Caki2 (cell line): ENCODE measurements at regions not wholly inside any gene's neighbourhood (a gene's known extent, or its start where the extent isn't known, plus 50 kb on each side); places are given as distances from the start of the nearest gene placed in this dataset.
A peak's percentile ranks its signal among the peaks of the same experiment; 100 is the strongest.
"Not testable (repeated sequence)": the region's sequence is repeated elsewhere in the genome, so short reads cannot be mapped to it uniquely, and the experiment has no call there.

ENCODE experiments used
- DNase-seq: peaks from one replicate; pipeline ENCODE4 v3.0.0-alpha.2; 2015; ENCODE audit warnings: low read depth
- in situ Hi-C: cut with HindIII; loops from 2 replicates; pipeline ENCODE4 v1.10.0; 2016; ENCODE audit warnings: low sequenced_read_pairs, low pct_unique_long_range_greater_than_20kb, mixed read lengths

DNA sequence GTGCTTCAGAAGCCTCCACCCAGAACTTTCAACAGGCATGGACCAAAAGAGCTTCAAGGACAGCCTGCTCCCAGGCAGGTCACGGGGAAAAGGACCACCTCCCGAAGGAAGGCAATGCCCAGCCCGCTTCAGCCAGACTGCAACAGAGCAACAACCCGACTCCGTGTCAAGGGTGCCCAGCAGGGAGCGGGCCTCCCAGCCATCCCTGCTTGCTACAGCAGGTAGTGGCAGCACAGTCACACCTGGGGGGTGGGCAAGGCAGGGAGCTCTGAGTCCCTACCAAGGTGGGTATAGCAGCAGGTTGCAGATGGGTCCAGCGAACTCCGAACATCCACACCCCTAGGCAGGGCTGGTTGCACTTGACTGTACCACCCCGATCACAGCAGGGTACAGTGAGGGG lies 467.8 kb upstream of the PFKP start:
- in situ Hi-C loops, result no loop called here
- DNase-seq, result no peak

DNA sequence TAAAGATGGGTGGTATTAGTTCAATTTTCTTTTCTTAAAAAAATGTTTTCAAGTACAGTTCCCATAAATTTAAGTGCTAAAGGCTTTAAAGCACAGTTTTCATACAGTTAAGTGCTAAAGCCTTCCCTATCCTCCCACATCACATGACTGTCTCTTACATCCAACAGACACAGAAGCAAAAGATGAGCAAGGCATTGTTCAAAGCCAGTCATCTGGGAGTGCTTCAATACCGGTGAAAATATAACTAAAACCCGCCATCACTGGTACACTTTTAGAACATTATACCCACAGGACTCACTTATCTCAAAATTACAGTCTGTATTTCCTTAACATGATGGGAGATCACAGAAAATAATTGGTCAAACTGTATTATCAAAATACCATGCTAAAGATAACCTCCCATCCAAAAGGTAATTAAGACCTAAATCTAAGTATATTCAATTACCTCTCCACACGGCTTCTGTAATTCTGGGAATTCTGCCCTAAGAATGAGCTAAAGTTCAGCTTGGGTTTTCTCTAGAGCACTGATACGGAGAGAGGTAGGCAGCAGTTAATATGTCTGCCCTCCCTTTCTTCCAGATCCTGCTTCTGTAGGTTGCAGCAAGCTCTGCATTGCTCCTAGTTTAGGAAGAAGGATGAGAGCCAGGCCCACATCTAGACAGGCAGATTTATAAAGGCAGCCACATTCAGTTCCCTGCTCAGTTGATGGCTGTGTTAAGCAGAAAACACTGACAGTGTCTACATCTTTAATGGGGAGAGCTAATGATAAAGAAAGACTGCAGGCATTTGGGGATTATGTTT lies 474.8 kb upstream of the PFKP start:
- in situ Hi-C loops, result no loop called here
- DNase-seq, result no peak

DNA sequence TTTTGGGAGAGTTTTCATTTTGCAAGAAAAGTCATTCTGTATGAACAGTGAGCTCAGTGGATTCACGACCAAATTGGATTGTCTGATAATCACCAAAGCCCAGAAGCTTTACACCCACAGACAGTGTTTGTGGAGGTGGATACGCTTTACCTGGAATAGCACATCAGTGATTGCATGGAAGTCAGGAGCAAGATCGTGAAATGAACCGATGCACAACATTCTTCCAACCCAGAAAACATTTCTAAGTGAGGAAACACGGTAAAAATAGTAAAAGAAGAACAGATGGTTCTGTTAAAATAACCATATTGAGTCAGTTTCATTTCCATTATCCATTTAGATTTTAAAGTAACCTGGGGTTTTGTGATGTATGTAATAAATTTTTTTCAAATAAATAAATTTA lies 478.2 kb upstream of the PFKP start:
- in situ Hi-C loops, result no loop called here
- DNase-seq, result no peak

DNA sequence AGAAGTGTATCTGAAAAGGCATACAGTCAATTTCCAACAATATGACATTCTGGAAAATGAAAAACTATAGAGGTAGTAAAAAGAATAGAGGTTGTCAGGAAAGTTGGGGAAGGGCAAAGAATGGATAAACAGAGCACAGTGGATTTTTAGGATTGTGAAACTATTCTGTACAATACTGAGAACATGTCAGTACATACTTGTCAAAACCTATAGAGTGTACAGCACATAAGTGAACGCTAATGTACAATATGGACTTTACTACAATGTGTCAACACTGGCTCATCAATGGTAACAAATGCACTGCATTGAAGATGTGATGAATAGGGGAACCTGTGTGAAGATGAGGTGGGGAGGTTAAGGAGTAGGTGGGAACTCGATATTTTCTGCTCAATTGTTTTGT lies 483.0 kb upstream of the PFKP start:
- no peak for DNase-seq
- in situ Hi-C loops, result no loop called here

DNA sequence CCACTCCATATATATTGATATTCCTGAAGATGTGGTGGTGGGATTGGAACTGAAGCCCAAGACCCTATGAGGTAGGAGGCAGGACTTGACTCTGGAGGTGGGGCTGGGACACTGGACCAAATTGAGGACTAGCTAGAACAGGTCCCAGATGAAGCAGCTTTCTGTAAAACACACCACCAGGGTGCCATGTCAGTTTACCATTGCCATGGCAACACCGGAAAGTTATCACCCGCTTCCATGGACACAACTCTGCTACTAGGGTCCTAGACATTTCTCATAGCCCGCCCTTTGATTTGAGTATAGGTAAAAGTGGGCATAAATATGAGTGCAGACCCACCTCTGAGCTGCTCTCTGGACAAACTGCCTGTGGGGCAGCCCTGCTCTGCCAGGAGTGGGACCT lies 490.5 kb upstream of the PFKP start:
- DNase-seq, result no peak
- in situ Hi-C loops, result no loop called here

DNA sequence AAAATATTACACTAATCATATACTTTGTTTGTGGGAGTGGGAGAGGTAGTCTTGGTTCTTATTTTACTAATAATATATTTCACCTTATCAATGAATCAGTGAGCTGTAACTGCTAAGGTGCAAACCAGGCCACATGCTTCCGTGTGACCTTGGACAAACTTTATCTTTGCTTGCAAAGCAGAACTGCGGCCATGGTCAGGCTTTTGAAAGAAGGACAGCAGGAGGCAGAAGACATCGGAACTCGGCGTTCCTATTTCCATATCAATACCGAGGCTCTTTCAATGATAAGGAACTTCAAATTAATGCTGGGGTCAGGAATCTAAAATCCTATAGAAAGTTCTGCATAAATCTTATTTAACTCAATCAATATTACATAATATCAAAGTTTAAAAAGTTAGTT lies 491.9 kb upstream of the PFKP start:
- in situ Hi-C loops, result no loop called here
- no peak for DNase-seq

DNA sequence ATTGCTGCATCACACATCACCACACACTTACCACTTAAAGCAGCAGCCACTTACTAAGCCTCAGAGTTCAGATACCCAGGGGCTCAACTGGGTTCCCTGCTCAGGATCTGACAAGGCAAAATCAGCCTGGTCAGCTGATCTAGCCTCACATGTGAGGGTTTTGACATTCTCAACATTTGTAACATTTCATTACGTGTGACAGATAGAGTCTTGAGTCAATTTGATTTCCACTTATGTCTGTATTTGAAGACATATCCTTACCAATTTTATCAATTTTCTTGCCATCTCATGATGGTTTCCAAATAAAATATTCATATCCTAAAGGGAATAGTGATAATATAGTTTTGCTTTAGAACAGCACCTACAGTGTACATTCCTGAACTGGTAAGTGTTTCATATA lies 494.7 kb upstream of the PFKP start:
- in situ Hi-C loops, result no loop called here
- no peak for DNase-seq

DNA sequence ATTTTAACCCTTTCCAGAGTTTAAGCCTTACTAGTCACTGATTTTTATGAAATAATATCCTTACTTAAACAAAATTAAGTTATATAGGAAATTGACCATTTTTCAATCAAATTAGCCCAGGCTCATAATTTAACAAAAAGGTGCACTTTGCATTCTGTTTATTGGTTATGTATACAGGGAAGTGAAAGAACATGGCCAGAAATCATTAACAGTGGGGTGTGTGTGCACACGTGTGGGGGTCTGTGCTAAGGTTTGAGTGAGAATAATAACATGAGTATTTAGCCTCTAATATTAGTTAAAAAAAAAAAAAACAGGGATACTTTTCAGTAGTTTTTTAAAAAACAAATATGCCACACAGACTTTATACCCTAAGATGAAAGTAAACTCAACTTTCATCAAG lies 510.5 kb upstream of the PFKP start:
- no peak for DNase-seq
- in situ Hi-C loops, result no loop called here

DNA sequence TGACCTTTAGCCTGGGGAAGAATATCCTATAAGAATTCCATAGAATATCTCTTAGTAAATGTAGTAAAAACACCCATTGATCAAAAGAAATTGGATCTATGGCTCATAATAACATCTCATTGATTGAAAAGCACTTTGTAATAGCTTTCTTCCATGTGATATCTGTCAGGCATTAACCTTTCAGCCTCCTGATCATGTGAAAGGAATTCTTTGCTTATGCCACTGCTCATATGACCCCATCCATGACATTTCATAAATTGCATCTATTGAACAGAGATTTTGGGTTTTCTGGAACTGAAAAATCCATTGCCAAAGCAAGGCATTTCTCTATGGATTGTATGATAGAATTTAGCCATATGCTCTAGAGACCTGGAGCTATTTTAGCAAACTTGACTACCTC lies 519.3 kb upstream of the PFKP start:
- in situ Hi-C loops, result no loop called here

DNA sequence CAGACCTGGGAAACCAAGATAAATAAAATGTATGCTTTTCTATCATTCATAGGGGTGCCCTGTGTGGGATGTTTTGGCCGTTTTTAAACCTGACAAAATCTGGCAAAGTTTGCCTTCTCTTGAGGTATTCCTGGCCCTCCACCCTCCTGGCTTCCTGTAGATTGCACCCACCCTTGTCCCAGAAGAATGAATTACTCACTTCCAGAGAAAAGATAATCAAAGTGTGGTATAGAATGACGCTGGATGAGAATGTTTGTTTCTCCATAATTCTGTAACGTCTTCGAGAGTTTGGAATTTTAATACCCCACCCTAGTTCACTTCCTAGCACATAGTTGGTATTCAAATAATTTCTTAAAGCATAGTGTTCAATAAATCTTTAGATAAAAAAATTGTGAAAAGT lies 519.7 kb upstream of the PFKP start:
- DNase-seq, result no peak

More for the DNA sequence above, 519.3 kb upstream of the PFKP start:
- DNase-seq, result no peak

DNA sequence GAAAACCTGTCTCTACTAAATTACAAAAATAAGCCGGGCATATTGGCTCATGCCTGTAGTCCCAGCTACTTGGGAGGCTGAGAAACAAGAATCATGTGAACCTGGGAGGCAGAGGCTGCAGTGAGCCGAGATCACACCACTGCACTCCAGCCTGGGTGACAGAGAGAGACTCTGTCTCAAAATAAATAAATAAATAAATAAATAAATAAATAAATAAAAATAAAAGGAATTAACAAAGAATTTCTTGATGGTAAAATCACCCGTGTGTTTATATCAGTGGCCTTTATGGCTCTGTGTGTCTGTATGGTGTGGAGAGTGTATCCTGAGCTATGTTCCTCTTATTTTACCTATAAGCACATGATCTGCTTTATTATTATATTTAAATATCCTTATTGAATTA lies 520.5 kb upstream of the PFKP start:
- in situ Hi-C loops, DNase-seq: not testable (repeated sequence)

More for the DNA sequence above, 519.7 kb upstream of the PFKP start:
- in situ Hi-C loops, result no loop called here

DNA sequence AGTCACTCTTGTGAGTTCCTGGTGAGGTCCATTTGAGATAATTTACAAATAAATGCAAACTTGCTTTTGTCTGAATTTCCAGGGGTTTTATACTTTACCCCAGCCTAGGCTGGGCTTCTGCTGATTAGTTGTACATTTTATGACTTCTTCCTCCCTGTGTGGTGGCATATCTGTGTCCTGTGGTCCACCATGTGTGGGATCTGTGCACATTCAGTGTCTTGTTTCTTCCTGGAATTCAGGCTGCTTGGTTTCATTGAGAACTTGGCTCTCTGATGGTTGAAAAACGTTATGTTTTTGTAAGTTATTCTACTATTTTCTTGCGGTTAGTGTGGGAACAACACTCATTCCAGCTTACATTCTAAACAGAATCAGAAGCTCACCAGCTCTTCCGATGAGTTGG lies 523.4 kb upstream of the PFKP start:
- in situ Hi-C loops, result no loop called here
- no peak for DNase-seq

DNA sequence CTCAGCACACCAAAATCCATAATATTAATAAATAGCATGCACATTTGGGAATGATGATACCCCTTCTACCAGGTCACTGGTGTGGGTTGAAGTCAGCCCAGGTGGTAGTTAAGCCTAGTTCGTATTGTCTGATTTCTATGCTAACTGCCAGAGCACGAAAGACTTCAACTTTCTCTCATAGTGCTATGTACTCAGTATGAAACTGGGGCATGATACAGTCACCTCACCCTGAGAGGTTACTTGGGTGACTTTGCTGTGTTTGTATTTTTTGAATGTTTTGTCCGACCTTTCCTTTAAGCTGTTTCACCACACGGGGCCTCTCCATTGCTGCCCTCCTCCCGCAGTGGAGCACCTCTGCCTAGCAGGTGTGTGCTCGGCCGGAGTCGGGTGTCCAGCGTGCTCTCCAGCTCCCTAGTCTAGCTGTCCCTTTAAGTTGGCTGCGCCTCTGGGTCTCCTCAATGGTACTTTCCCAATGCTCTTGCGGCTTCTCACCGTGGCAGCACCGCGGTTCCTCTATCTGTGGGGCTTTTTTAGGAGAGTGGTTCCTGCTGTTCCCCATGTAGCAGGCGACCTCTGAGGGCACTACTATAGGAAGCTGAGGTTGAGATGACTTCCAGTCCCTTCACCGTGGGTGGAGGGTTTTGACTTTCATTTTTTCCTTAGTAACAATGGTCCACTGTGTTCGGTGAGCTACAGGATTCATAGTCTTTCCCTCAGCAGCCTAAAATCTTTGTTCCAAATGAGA lies 524.0 kb upstream of the PFKP start:
- no peak for DNase-seq
- in situ Hi-C loops, result no loop called here

DNA sequence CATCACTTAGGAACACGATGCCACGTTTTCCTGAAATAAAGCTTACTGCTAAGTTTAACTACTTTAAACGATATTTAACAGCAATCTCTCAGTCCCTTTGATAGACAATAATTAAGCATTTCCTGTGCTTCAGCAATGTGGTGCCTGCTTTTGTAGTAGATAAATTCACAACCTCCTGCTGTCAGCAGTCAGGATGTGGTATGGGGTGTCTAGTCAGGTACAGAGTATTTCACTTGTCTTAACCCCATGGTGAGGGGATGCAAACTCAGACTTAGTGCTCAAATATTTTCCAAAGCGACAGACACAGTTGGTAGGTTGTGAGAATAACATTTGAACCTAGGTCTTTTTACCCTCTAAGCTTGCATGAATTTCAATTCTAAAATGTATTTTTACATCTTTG lies 526.2 kb upstream of the PFKP start:
- in situ Hi-C loops, result no loop called here
- DNase-seq, result no peak

DNA sequence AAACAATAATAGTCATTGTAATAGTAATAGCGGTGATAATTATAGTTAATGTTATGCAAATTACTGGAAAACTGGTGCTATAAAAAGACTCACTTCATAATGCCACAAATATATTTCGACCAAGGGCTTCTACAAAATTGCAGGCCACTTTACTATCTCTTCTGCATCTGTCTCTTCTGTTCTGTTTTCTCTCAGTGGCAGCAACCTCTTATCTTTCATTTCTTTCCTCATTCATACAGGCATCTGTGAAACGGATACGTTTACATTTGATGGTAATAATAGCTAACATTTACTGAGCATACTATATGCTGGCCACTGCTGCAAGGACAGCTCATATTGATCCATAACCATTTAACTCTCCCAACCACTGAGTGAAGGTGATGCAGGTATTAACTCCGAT lies 537.4 kb upstream of the PFKP start:
- in situ Hi-C loops, result no loop called here
- DNase-seq, result no peak

DNA sequence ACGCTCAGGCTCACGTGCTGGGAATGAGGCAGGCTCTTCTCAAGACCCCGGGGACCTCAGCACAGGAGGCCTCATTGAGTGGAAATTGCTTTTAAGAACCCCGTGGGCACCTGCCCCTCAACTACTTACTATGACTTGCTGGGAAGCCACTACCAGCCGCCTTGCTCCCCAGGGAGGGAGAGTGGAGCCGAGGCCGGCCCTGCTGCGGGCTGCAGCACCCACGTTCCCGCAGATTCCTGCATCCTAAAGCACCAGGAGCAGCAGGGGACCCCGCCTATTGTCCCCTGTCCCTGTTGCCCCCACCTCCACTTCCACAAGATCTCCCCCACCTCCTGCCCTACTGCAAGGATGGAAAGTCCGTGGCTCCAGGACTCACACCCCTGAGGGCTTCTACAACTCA lies 541.6 kb upstream of the PFKP start:
- no peak for DNase-seq
- in situ Hi-C loops, result no loop called here

DNA sequence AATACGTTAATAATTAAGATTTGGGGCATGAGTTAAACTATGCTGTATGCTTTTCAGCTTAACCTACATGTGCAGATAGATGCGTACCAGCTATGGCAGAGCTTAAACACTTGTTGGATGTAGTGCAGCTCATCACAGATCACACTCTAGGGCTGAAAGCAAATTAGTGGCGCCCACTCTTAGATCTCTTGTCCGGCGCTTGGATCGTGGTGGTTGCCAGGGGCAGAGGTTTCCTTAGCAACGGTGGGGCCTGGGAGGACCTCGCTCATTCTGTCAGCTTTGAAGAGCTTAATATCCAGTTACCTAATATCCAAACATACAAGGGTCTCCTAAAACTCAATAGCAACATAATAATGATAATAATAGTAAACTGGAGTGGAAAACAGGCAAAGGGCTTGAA lies 548.2 kb upstream of the PFKP start:
- no peak for DNase-seq
- in situ Hi-C loops, result no loop called here

DNA sequence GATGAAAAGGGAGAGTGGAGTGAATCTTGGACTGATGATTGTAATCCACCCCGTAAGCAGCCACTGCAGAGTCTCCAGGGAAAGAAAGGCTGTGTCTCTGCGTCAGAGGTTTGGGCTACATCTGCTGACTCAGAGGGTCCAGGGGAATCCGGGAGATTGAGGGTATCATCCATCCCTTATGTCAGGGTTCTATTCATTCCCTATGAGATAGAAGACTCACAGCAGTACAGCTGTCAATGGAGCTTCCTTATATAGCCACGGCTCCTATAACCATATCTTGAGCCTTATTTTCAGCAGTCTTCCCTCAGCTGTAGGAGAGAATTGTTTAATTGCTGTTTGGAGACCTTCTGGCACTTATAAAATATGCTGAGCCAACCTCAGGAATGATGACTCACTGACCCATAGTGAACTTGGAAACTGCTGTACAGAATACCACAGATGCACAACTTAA lies 558.2 kb upstream of the PFKP start:
- in situ Hi-C loops, result no loop called here
- DNase-seq, result peak; percentile 73

DNA sequence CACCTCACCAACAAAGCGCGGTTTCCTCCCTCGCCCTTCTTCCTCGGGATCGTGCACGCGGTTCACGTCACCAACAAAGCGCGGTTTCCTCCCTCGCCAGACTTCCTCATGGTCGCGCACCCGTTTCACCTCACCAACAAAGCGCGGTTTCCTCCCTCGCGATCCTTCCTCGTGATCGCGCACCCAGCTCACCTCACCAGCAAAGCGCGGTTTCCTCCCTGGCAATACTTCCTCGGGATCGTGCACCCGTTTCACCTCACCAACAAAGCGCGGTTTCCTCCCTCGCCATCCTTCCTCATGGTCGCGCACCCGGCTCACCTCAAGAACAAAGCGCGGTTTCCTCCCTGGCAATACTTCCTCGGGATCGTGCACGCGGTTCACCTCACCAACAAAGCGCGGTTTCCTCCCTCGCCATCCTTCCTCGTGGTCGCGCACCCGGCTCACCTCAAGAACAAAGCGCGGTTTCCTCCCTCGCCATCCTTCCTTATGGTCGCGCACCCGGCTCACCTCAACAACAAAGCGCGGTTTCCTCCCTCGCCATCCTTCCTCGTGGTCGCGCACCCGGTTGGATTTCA lies 565.9 kb upstream of the PFKP start:
- in situ Hi-C loops, DNase-seq: not testable (repeated sequence)
